Aorta (tissue), 5 donors: ENCODE measurements at regions not wholly inside any gene's neighbourhood (a gene's known extent, or its start where the extent isn't known, plus 50 kb on each side); places are given as distances from the start of the nearest gene placed in this dataset.

ENCODE experiments used
- ATAC-seq: fragments of 200-7000 bp; cut with Tn5 transposase; one replicate; pipeline ENCODE4 v1.9.1; 2022; ENCODE audit warnings: moderate library complexity; ENCODE audit not compliant: low FRiP score
- DNase-seq, 2 donors: peaks; one replicate each; pipeline ENCODE4 v3.0.0-alpha.2; 2020
- H3K27ac ChIP-seq, 2 donors: one replicate each; pipeline ENCODE4 v1.5.1; 2013; ENCODE audit warnings: low read length in 2 of 2, mild to moderate bottlenecking in 2 of 2, moderate library complexity in 2 of 2, control low read depth in 1 of 2, inconsistent platforms in 1 of 2, low read depth in 1 of 2
- H3K27me3 ChIP-seq, 2 donors: one replicate each; pipeline ENCODE4 v1.6.1; 2013; ENCODE audit warnings: control low read depth in 1 of 2, low read length in 1 of 2, mild to moderate bottlenecking in 1 of 2, moderate library complexity in 1 of 2; ENCODE audit not compliant: insufficient read depth in 2 of 2, control insufficient read depth in 1 of 2
- H3K36me3 ChIP-seq, 2 donors: one replicate each; pipeline ENCODE4 v1.6.1; 2013; ENCODE audit warnings: control low read depth in 1 of 2, low read length in 1 of 2, mild to moderate bottlenecking in 1 of 2; ENCODE audit not compliant: insufficient read depth in 2 of 2, control insufficient read depth in 1 of 2
- H3K4me1 ChIP-seq, 2 donors: one replicate each; pipeline ENCODE4 v1.6.1; 2013; ENCODE audit warnings: low read length in 2 of 2, control low read depth in 1 of 2, mild to moderate bottlenecking in 1 of 2, moderate library complexity in 1 of 2; ENCODE audit not compliant: insufficient read depth in 2 of 2, control insufficient read depth in 1 of 2
- H3K4me3 ChIP-seq, 2 donors: one replicate each; pipeline ENCODE4 v1.5.1; 2013; ENCODE audit warnings: low read length in 2 of 2, control low read depth in 1 of 2, mild to moderate bottlenecking in 1 of 2
- H3K9me3 ChIP-seq: one replicate; pipeline ENCODE4 v1.6.1; 2013; ENCODE audit warnings: mild to moderate bottlenecking, low read length; ENCODE audit not compliant: control insufficient read depth
- WGBS, 2 donors: extraction: QIAGEN DNeasy Blood & Tissue Kit; methylation state at CpG; one replicate each; pipeline ENCODE4 v1.1.7; 2013; 5-methylcytosine and 5-hydroxymethylcytosine counted together
- intact Hi-C, 2 donors: fragments of 100-400 bp; cut with DNase I; formaldehyde crosslinking; loops; one replicate each; pipeline versions ENCODE4 v1.14.2 to v1.15.0; 2022
- donor health status: healthy with polysubstance abuse.
- donor health status: Bipolar disorder and iron deficiency.
- donor health status: DM: no; HTN: no; CAD: no.
- donor health status: DM: no; HTN: no; CAD: no.
- donor health status: DM: yes; HTN: yes; CAD: no.

DNA sequence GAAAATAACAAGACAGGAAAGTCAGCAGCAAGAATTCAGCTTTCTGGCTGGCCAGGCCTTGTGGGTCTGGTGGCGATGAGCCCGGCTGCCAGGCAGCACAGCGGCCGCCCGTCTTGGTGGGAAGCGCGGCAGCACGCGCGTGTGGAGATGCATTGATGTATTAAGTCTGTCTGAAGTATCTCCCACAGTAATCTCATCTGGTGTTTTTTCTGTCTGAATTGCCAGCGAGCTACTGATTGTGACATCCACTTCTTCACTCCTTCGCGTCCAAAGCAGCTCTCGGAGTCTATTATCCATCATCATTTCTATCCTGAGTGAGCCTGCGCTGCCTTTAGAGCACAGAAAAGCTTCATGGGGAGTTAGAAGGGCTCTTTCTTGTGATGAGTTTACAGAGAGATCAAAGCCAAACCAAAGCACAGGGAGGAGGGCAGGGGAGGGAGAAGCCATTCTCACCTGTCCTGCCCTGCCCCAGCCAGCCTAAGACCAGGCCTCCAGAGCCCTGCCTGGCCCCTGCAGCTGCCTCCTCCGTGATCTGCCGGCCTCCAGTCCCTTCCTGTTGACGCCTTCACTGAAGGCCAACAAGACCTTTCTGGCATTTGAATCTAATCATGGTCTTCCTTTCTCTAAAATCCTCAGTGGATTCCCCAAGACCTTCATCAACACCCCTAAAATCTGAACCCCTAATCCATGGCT is 1419.0 kb downstream of the TBC1D22A start:
- Histone ChIP-seq H3K27me3 (no peaks in the 10 kb centered on the region), H3K9me3 (no peaks in the 10 kb centered on the region), H3K27ac (no peak overlapping the region), H3K36me3 (no peaks in the 10 kb centered on the region), H3K4me1 (no peaks in the 10 kb centered on the region), H3K4me3 (no peak overlapping the region)
- intact Hi-C loops, result no loop called here
- DNase-seq (peak in 1 of 2 donors; percentile 21), ATAC-seq (no peak)
- WGBS, 2 donors, result 81 to 83% methylated on average over 18 of the region's 18 CpGs

DNA sequence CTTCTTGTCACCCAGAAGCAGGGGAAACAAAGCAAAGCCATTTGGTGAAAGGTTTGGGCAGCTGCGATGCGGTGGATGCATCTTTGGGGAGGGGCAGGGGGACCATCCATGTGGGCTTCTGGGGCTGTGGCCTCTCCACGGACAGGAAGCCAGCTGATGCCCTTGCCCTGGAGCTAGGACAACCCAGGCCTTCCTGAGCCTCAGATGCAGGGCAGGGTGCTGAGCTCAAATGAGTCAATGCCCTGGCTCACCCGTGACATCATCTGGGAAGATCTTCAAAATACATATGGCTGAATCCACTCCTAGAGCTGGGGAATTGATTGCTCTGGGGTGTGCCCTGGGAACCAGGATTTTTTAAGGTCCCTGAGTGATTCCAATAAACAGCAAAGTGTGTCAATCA is 1418.2 kb downstream of the TBC1D22A start:
- DNase-seq (no peak), ATAC-seq (no peak)
- Histone ChIP-seq H3K27ac (no peak overlapping the region), H3K4me3 (no peak overlapping the region), H3K27me3 (no peaks in the 10 kb centered on the region), H3K9me3 (no peaks in the 10 kb centered on the region), H3K4me1 (no peaks in the 10 kb centered on the region), H3K36me3 (no peaks in the 10 kb centered on the region)
- WGBS, 2 donors, result 53 to 59% methylated on average over 4 of the region's 4 CpGs
- intact Hi-C loops, result no loop called here

DNA sequence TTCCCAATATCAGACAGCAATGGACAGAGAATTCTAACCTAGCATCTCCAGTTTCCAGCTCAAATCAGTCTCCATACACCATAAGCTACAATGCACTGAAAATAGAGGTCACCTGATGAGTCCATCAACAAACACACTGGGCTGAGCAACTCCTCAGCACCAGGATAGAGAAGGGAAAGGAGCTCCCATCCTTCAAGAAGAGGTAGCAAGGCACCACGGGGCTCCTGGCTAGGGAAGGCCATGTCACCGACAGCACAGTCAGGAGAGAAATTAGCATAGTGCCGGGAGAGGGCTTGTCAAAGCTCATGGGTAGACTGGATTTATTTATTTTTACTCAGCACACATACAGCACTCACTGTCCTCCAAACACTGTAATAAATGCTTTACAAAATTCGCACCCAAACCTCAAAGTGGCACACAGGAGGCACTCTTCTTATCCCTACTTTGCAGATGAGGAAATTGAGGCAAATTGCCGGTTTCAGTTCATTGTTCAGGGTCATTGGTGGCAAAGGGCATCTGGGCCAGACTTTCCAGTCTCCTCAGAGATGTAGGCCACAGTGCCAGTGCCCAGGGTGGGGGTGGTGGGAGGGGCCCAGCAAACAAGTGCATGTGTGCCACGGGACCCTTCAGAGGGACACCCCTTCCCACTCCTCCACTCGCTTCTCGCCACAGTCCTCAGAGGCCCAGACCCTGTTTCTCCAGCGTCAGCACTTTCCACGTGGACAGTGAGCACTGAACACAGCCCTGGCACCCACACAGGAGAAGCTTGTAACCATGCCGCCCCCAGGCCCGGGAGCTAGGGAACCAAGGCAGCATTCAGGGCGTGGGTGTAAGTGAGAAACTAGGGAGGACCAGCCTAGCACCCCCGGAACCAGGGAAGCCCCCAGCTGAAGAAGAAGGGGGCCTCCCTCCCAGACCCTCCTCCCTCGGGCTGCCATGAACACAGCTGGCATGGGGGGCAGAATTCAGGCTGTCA is 1417.4 kb downstream of the TBC1D22A start:
- no peak overlapping the region for H3K27ac ChIP-seq
- ATAC-seq (no peak), DNase-seq (no peak)
- H3K9me3 ChIP-seq, result no peaks in the 10 kb centered on the region
- H3K4me3 ChIP-seq, result no peak overlapping the region
- WGBS, 2 donors, result 64 to 68% methylated on average over 15 of the region's 15 CpGs
- intact Hi-C loops, result no loop called here
- H3K27me3 ChIP-seq, result no peaks in the 10 kb centered on the region
- no peaks in the 10 kb centered on the region for H3K36me3 ChIP-seq
- H3K4me1 ChIP-seq, result no peaks in the 10 kb centered on the region

DNA sequence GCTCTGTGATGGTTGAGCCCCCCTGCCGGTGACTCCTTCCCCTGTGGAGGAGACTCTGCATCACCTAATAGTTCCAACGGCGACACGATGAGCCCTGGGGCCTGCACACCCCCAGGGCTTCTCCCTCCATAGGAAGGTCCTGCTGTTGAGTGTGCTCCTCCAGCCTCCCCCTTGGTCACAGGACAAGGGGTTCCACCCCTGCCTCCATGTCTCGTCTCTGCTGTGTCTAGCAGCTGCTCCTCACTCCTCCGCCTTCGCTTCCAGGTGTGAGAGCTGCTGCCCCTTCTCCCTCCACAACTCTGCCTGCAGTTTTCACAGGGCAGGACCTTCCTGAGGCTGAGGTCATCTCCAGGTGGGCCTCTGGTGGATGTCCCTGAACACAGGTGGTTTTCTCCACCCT is 1416.1 kb downstream of the TBC1D22A start:
- no peak overlapping the region for H3K27ac ChIP-seq
- H3K27me3 ChIP-seq, result no peaks in the 10 kb centered on the region
- no peaks in the 10 kb centered on the region for H3K4me1 ChIP-seq
- ATAC-seq (no peak), DNase-seq (no peak)
- intact Hi-C loops, result no loop called here
- H3K36me3 ChIP-seq, result no peaks in the 10 kb centered on the region
- WGBS, 2 donors, result 89 to 92% methylated on average over 7 of the region's 7 CpGs
- no peaks in the 10 kb centered on the region for H3K9me3 ChIP-seq
- H3K4me3 ChIP-seq, result no peak overlapping the region

DNA sequence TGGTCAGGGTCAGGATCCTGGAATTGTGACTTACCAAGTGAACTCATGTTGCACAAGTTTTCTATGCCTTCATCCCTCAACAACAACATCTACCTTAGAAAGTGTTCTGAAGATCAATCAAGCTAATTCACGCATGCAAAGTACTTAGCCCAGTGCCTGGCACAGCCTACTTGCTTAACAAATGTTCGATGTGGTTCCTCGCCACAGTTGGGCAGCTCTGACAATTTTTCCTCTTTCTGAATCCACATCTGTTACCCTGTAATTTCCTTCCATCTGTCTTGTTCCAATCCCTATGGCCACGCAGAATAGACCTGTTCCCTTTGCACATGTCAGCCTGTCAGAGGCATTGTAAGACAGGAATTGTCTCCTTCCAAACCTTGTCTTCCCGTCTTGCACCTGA is 1415.2 kb downstream of the TBC1D22A start:
- no peaks in the 10 kb centered on the region for H3K4me1 ChIP-seq
- DNase-seq (no peak), ATAC-seq (no peak)
- no peaks in the 10 kb centered on the region for H3K9me3 ChIP-seq
- H3K27me3 ChIP-seq, result no peaks in the 10 kb centered on the region
- no peak overlapping the region for H3K4me3 ChIP-seq
- H3K27ac ChIP-seq, result no peak overlapping the region
- intact Hi-C loops, result no loop called here
- H3K36me3 ChIP-seq, result no peaks in the 10 kb centered on the region
- 80 to 84% methylated on average over 5 of the region's 5 CpGs for WGBS, 2 donors

DNA sequence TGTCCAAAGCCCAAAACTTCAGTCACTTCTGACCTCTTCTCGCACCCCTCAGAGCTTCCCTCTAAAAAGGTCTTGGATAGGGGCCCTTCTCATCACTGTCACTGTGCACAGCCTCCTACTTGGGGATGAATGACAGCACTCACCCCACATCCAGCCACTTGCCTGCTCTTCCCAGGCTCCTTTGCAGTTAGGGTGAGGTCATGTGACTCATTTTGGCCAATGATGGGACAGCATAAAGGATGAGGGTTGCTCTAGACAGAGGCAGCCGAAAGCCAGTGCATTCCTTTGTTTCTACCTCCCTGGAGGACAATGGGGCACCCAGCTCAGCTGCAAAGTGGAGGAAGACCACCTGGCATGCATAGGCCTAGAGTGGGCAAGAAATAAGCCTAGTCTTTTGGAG is 1413.3 kb downstream of the TBC1D22A start:
- WGBS, 2 donors, result 78 to 82% methylated on average over 2 of the region's 2 CpGs
- Histone ChIP-seq H3K27me3 (no peaks in the 10 kb centered on the region), H3K4me1 (no peaks in the 10 kb centered on the region), H3K9me3 (peaks cover 1% of the 10 kb centered on the region), H3K36me3 (no peaks in the 10 kb centered on the region), H3K27ac (no peak overlapping the region), H3K4me3 (no peak overlapping the region)
- no peak for ATAC-seq
- intact Hi-C loops, result no loop called here
- DNase-seq, result no peak

DNA sequence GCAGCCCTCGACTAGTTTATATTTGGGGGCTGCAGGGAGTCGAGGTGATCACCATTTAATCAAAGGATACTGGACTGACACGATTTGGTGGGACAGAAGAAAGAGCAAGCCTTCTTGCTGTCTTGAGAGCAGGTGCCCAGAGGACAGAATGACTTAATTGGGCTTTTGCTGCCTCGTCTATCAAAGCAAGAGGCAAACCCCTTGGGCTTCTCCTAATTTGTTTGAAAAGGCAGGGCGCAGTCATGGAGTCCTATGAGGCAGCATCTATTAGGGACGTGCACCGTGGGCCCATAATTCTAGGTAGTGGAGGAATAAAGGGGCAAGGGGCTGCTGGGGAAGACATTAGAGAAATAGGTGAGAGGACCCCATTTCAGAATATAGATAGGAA is 1411.3 kb downstream of the TBC1D22A start:
- Histone ChIP-seq H3K4me1 (no peaks in the 10 kb centered on the region), H3K27me3 (no peaks in the 10 kb centered on the region), H3K27ac (no peak overlapping the region), H3K4me3 (no peak overlapping the region), H3K9me3 (peaks cover 1% of the 10 kb centered on the region), H3K36me3 (no peaks in the 10 kb centered on the region)
- ATAC-seq, result no peak
- no peak for DNase-seq
- intact Hi-C loops, result no loop called here
- WGBS, 2 donors, result 57 to 59% methylated on average over 7 of the region's 7 CpGs

DNA sequence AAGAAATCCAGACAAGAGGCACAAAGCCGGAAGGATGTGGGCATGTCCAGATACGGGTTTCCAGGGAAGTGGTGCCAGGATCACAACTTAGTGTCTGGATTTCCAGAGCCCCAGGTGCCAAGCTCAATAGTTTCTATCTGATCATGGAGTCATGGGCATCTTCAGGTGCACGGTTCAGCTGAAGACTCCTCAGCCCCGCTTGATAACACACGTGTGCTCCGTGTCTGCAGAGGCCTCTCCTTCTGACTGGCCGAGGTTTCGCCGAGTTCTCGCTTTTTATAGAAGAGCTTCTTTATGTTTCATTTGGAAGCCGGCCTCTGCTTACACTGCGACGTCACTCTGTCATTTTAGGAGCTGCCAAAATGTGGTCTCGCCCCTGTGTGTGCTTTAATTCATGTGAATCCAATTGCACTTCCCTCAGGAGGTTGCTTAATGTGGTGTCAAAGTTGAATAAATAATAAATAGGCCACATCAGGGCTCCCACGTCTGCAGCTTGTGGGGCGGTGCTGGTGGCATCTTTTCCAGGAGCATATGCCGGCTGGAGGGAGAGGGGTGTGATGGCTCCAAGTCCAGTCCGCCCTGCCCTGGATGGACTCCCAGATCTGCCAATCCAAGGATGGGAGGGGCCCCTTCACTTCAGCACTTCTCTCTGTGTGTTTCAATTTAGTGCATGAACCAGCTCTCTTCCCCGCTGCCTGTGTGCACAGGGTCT is 1410.8 kb downstream of the TBC1D22A start:
- Histone ChIP-seq H3K36me3 (no peaks in the 10 kb centered on the region), H3K9me3 (peaks cover 1% of the 10 kb centered on the region), H3K4me3 (no peak overlapping the region), H3K4me1 (no peaks in the 10 kb centered on the region), H3K27me3 (no peaks in the 10 kb centered on the region), H3K27ac (no peak overlapping the region)
- WGBS, 2 donors, result 43 to 49% methylated on average over 19 of the region's 19 CpGs
- DNase-seq (no peak), ATAC-seq (no peak)
- intact Hi-C loops, result no loop called here
